ENCODE measurements at regions not wholly inside any gene's neighbourhood (a gene's known extent, or its start where the extent isn't known, plus 50 kb on each side); places are given as distances from the start of the nearest gene placed in this dataset.

- intact Hi-C loops (cut with micrococcal nuclease), result no loop called here
- H3K4me3 Mint-ChIP-seq, result no peak overlapping the region
Measured at GRCh38 chr9:129281506-129282145, 103.6 kb upstream of the IER5L start.

GRCh38 chr9:129280623-129281271 lies 102.7 kb upstream of the IER5L start:
- intact Hi-C loops (cut with micrococcal nuclease), result no loop called here
- Mint-ChIP-seq H3K4me3 (no peak overlapping the region), H3K27ac (peak overlapping the region; percentile 62), H3K9me3 (no peaks in the 10 kb centered on the region), H3K27me3 (peaks cover 24% of the 10 kb centered on the region), H3K4me1 (ENCODE audit: low read depth) (peaks cover 64% of the 10 kb centered on the region), H3K36me3 (ENCODE audit: low read depth) (peaks cover 26% of the 10 kb centered on the region)

More at GRCh38 chr9:129281506-129282145, 103.6 kb upstream of the IER5L start:
- Mint-ChIP-seq H3K36me3 (ENCODE audit: low read depth) (peaks cover 35% of the 10 kb centered on the region), H3K9me3 (no peaks in the 10 kb centered on the region), H3K27ac (peak overlapping the region; percentile 85), H3K27me3 (peaks cover 17% of the 10 kb centered on the region), H3K4me1 (ENCODE audit: low read depth) (peaks cover 59% of the 10 kb centered on the region)

GRCh38 chr9:129280236-129280622 lies 102.2 kb upstream of the IER5L start:
- peaks cover 21% of the 10 kb centered on the region for H3K36me3 Mint-ChIP-seq (ENCODE audit: low read depth)
- intact Hi-C loops (cut with micrococcal nuclease), result no loop called here
- no peaks in the 10 kb centered on the region for H3K9me3 Mint-ChIP-seq
- H3K4me3 Mint-ChIP-seq, result no peak overlapping the region
- peak overlapping the region; percentile 62 for H3K27ac Mint-ChIP-seq
- H3K27me3 Mint-ChIP-seq, result peaks cover 29% of the 10 kb centered on the region
- H3K4me1 Mint-ChIP-seq (ENCODE audit: low read depth), result peaks cover 69% of the 10 kb centered on the region

- H3K4me3 Mint-ChIP-seq, result no peak overlapping the region
- H3K27me3 Mint-ChIP-seq, result peaks cover 32% of the 10 kb centered on the region
- H3K36me3 Mint-ChIP-seq (ENCODE audit: low read depth), result peaks cover 6% of the 10 kb centered on the region
- no peak overlapping the region for H3K27ac Mint-ChIP-seq
- no peaks in the 10 kb centered on the region for H3K9me3 Mint-ChIP-seq
- H3K4me1 Mint-ChIP-seq (ENCODE audit: low read depth), result peaks cover 69% of the 10 kb centered on the region
- intact Hi-C loops (cut with micrococcal nuclease), result no loop called here
Measured at GRCh38 chr9:129278391-129279237, 100.6 kb upstream of the IER5L start.

- no peak overlapping the region for H3K27ac Mint-ChIP-seq
- H3K9me3 Mint-ChIP-seq, result no peaks in the 10 kb centered on the region
- no peaks in the 10 kb centered on the region for H3K36me3 Mint-ChIP-seq (ENCODE audit: low read depth)
- intact Hi-C loops (cut with micrococcal nuclease), result no loop called here
- H3K4me3 Mint-ChIP-seq, result no peak overlapping the region
- peaks cover 65% of the 10 kb centered on the region for H3K4me1 Mint-ChIP-seq (ENCODE audit: low read depth)
- peaks cover 46% of the 10 kb centered on the region for H3K27me3 Mint-ChIP-seq
Measured at GRCh38 chr9:129276486-129277230, 98.6 kb upstream of the IER5L start.

GRCh38 chr9:129275626-129276247 lies 97.7 kb upstream of the IER5L start:
- Mint-ChIP-seq H3K4me1 (ENCODE audit: low read depth) (peaks cover 65% of the 10 kb centered on the region), H3K9me3 (no peaks in the 10 kb centered on the region), H3K27ac (peak overlapping the region; percentile 23), H3K27me3 (peaks cover 53% of the 10 kb centered on the region), H3K4me3 (no peak overlapping the region), H3K36me3 (ENCODE audit: low read depth) (no peaks in the 10 kb centered on the region)
- intact Hi-C loops (cut with micrococcal nuclease), result no loop called here

- intact Hi-C loops (cut with micrococcal nuclease), result no loop called here
- Mint-ChIP-seq H3K27me3 (peaks cover 53% of the 10 kb centered on the region), H3K36me3 (ENCODE audit: low read depth) (no peaks in the 10 kb centered on the region), H3K4me1 (ENCODE audit: low read depth) (peaks cover 65% of the 10 kb centered on the region), H3K27ac (no peak overlapping the region), H3K4me3 (no peak overlapping the region), H3K9me3 (no peaks in the 10 kb centered on the region)
Measured at GRCh38 chr9:129273941-129274684, 96.1 kb upstream of the IER5L start.

- Mint-ChIP-seq H3K36me3 (ENCODE audit: low read depth) (no peaks in the 10 kb centered on the region), H3K27me3 (peaks cover 49% of the 10 kb centered on the region), H3K9me3 (no peaks in the 10 kb centered on the region), H3K27ac (no peak overlapping the region), H3K4me3 (no peak overlapping the region), H3K4me1 (ENCODE audit: low read depth) (peaks cover 65% of the 10 kb centered on the region)
- intact Hi-C loops (cut with micrococcal nuclease), result no loop called here
Measured at GRCh38 chr9:129273136-129273895, 95.3 kb upstream of the IER5L start.

- Mint-ChIP-seq H3K4me3 (no peak overlapping the region), H3K27me3 (peaks cover 44% of the 10 kb centered on the region), H3K4me1 (ENCODE audit: low read depth) (peaks cover 65% of the 10 kb centered on the region), H3K36me3 (ENCODE audit: low read depth) (no peaks in the 10 kb centered on the region), H3K27ac (peak overlapping the region; percentile 37), H3K9me3 (no peaks in the 10 kb centered on the region)
- intact Hi-C loops (cut with micrococcal nuclease), result no loop called here
Measured at GRCh38 chr9:129272348-129273025, 94.4 kb upstream of the IER5L start.

GRCh38 chr9:129270903-129271431 lies 92.9 kb upstream of the IER5L start:
- Mint-ChIP-seq H3K27me3 (peaks cover 34% of the 10 kb centered on the region), H3K27ac (peak overlapping the region; percentile 65)
- intact Hi-C loops (cut with micrococcal nuclease), result no loop called here

GRCh38 chr9:129270205-129270604 lies 92.1 kb upstream of the IER5L start:
- Mint-ChIP-seq H3K9me3 (no peaks in the 10 kb centered on the region), H3K36me3 (ENCODE audit: low read depth) (no peaks in the 10 kb centered on the region), H3K27me3 (peaks cover 26% of the 10 kb centered on the region), H3K4me3 (no peak overlapping the region), H3K4me1 (ENCODE audit: low read depth) (peaks cover 55% of the 10 kb centered on the region), H3K27ac (no peak overlapping the region)
- intact Hi-C loops (cut with micrococcal nuclease), result no loop called here

More at GRCh38 chr9:129270903-129271431, 92.9 kb upstream of the IER5L start:
- Mint-ChIP-seq H3K9me3 (no peaks in the 10 kb centered on the region), H3K36me3 (ENCODE audit: low read depth) (no peaks in the 10 kb centered on the region), H3K4me1 (ENCODE audit: low read depth) (peaks cover 62% of the 10 kb centered on the region), H3K4me3 (no peak overlapping the region)

GRCh38 chr9:129267141-129267540 lies 89.1 kb upstream of the IER5L start:
- intact Hi-C loops (cut with micrococcal nuclease), result loop anchor here (10.0 kb wide), 1 partner anchor 62 kb away; no protein-coding TSS in a partner anchor
- Mint-ChIP-seq H3K9me3 (no peaks in the 10 kb centered on the region), H3K27me3 (peaks cover 14% of the 10 kb centered on the region), H3K4me1 (ENCODE audit: low read depth) (peaks cover 43% of the 10 kb centered on the region), H3K36me3 (ENCODE audit: low read depth) (no peaks in the 10 kb centered on the region), H3K4me3 (no peak overlapping the region), H3K27ac (no peak overlapping the region)

Data from dendritic cell treated with granulocyte-macrophage colony-stimulating factor and Interleukin-4, amounts not matched to agents 40 ng/mL and 50 ng/mL, for 4 days (primary cell).